Loucy (cell line): ENCODE measurements at regions not wholly inside any gene's neighbourhood (a gene's known extent, or its start where the extent isn't known, plus 50 kb on each side); places are given as distances from the start of the nearest gene placed in this dataset.

Source experiments
- H2AFZ ChIP-seq: fragments of 200-600 bp; sonication (generic); 2 replicates; pipeline ENCODE4 v1.6.0; 2016; ENCODE audit warnings: antibody characterized with exemption, mild to moderate bottlenecking, low read length, moderate library complexity
- H3F3A ChIP-seq: fragments of 200-600 bp; 2 replicates; pipeline ENCODE4 v1.6.0; 2016; ENCODE audit warnings: antibody characterized with exemption, low read depth, mild to moderate bottlenecking
- H3K27me3 ChIP-seq: fragments of 200-600 bp; sonication (generic); 2 replicates; pipeline ENCODE4 v1.6.1; 2014; ENCODE audit warnings: low read length, mild to moderate bottlenecking; ENCODE audit not compliant: insufficient read depth, poor library complexity, severe bottlenecking
- H3K36me3 ChIP-seq: fragments of 200-600 bp; sonication (generic); 2 replicates; pipeline ENCODE4 v1.6.1; 2016; ENCODE audit warnings: low read length; ENCODE audit not compliant: insufficient read depth
- H3K4me1 ChIP-seq: fragments of 200-600 bp; sonication (generic); 2 replicates; pipeline ENCODE4 v1.5.1; 2014; ENCODE audit warnings: low read length, mild to moderate bottlenecking; ENCODE audit not compliant: insufficient read depth, poor library complexity, severe bottlenecking
- H3K4me2 ChIP-seq: fragments of 200-600 bp; sonication (generic); 2 replicates; pipeline ENCODE4 v1.6.0; 2014; ENCODE audit warnings: antibody characterized with exemption, low read length, low read depth, mild to moderate bottlenecking; ENCODE audit not compliant: poor library complexity, severe bottlenecking
- H3K4me3 ChIP-seq: fragments of 200-600 bp; sonication (generic); 2 replicates; pipeline ENCODE4 v1.5.1; 2014; ENCODE audit warnings: low read length, mild to moderate bottlenecking, mixed read lengths; ENCODE audit not compliant: poor library complexity, severe bottlenecking
- H3K79me2 ChIP-seq: fragments of 200-600 bp; sonication (generic); 2 replicates; pipeline ENCODE4 v1.6.1; 2014; ENCODE audit warnings: low read length; ENCODE audit not compliant: insufficient read depth
- H3K9ac ChIP-seq: fragments of 200-600 bp; sonication (generic); 2 replicates; pipeline ENCODE4 v1.6.0; 2014; ENCODE audit warnings: mild to moderate bottlenecking, low read depth, low read length, moderate library complexity; ENCODE audit not compliant: poor library complexity, severe bottlenecking
- H3K9me2 ChIP-seq: fragments of 200-600 bp; sonication (generic); replicated peaks from 2 replicates; pipeline ENCODE4 v1.6.1; 2016; ENCODE audit warnings: low read depth, low read length, mixed read lengths
- H3K9me3 ChIP-seq: fragments of 200-600 bp; sonication (generic); 2 replicates; pipeline ENCODE4 v1.6.1; 2014; ENCODE audit warnings: mild to moderate bottlenecking, antibody characterized with exemption, low read length, low read depth; ENCODE audit not compliant: insufficient read depth
- H4K20me1 ChIP-seq: fragments of 200-600 bp; sonication (generic); 2 replicates; pipeline ENCODE4 v1.6.0; 2014; ENCODE audit warnings: antibody characterized with exemption, low read length, mild to moderate bottlenecking; ENCODE audit not compliant: insufficient read depth, poor library complexity, severe bottlenecking
- EZH2phosphoT487 ChIP-seq: fragments of 200-600 bp; IDR thresholded peaks from 2 replicates; pipeline ENCODE4 v1.6.1; 2018; ENCODE audit warnings: antibody characterized with exemption, mild to moderate bottlenecking, moderate library complexity, borderline replicate concordance
- TF ChIP-seq, protein P1 (sequence below): fragments of 200-600 bp; sonication (generic); conservative IDR thresholded peaks from 2 replicates; pipeline ENCODE4 v1.5.1; 2014; ENCODE audit warnings: mild to moderate bottlenecking, antibody characterized with exemption, low read length

GRCh38 chr15:97648728-97649127 is 311.8 kb upstream of the ARRDC4 start:
- no peaks in the 10 kb centered on the region for H4K20me1 ChIP-seq
- H3K27me3 ChIP-seq = no peaks in the 10 kb centered on the region
- no peak overlapping the region for H2AFZ ChIP-seq
- no peak overlapping the region for H3K4me2 ChIP-seq
- no peak for TF ChIP-seq EZH2phosphoT487
- TF ChIP-seq, protein P1, sequence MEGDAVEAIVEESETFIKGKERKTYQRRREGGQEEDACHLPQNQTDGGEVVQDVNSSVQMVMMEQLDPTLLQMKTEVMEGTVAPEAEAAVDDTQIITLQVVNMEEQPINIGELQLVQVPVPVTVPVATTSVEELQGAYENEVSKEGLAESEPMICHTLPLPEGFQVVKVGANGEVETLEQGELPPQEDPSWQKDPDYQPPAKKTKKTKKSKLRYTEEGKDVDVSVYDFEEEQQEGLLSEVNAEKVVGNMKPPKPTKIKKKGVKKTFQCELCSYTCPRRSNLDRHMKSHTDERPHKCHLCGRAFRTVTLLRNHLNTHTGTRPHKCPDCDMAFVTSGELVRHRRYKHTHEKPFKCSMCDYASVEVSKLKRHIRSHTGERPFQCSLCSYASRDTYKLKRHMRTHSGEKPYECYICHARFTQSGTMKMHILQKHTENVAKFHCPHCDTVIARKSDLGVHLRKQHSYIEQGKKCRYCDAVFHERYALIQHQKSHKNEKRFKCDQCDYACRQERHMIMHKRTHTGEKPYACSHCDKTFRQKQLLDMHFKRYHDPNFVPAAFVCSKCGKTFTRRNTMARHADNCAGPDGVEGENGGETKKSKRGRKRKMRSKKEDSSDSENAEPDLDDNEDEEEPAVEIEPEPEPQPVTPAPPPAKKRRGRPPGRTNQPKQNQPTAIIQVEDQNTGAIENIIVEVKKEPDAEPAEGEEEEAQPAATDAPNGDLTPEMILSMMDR = no peak
- H3K9ac ChIP-seq = no peak overlapping the region
- H3K9me2 ChIP-seq = no peaks in the 10 kb centered on the region
- no peak overlapping the region for H3K4me3 ChIP-seq
- H3K79me2 ChIP-seq = no peaks in the 10 kb centered on the region
- H3K4me1 ChIP-seq = no peaks in the 10 kb centered on the region
- H3F3A ChIP-seq = no peaks in the 10 kb centered on the region
- no peaks in the 10 kb centered on the region for H3K36me3 ChIP-seq
- H3K9me3 ChIP-seq = no peaks in the 10 kb centered on the region

DNA sequence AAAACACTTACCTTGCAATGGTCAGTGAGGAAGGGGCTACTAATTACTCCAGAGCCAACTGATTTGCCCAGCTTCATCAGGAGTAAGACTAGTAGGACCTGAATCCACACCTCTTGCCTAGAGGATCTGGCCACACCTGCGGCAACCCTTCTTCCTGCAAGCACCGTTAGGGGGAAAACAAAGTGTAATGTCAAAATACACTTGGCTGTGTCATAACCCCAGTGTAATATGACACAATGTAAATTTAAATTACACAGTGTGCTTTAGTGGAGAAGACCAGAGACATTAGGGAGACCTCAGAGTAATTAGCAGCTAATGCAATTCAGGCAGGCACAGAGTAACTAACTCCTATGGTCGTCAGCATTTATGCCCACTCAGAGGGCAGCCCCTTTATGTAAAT is 308.5 kb upstream of the ARRDC4 start:
- H3K36me3 ChIP-seq = no peaks in the 10 kb centered on the region
- no peaks in the 10 kb centered on the region for H4K20me1 ChIP-seq
- no peaks in the 10 kb centered on the region for H3F3A ChIP-seq
- TF ChIP-seq, protein P1 = no peak
- no peak for TF ChIP-seq EZH2phosphoT487
- no peak overlapping the region for H2AFZ ChIP-seq
- H3K4me2 ChIP-seq = no peak overlapping the region
- no peak overlapping the region for H3K9ac ChIP-seq
- no peaks in the 10 kb centered on the region for H3K4me1 ChIP-seq
- H3K9me3 ChIP-seq = no peaks in the 10 kb centered on the region
- H3K9me2 ChIP-seq = no peaks in the 10 kb centered on the region
- no peaks in the 10 kb centered on the region for H3K79me2 ChIP-seq
- no peaks in the 10 kb centered on the region for H3K27me3 ChIP-seq
- no peak overlapping the region for H3K4me3 ChIP-seq

- Histone ChIP-seq H3K4me1 (no peaks in the 10 kb centered on the region), H3F3A (no peaks in the 10 kb centered on the region), H4K20me1 (no peaks in the 10 kb centered on the region), H2AFZ (no peak overlapping the region), H3K9me2 (no peaks in the 10 kb centered on the region), H3K27me3 (no peaks in the 10 kb centered on the region), H3K4me2 (no peak overlapping the region), H3K9ac (no peak overlapping the region), H3K79me2 (no peaks in the 10 kb centered on the region), H3K4me3 (no peak overlapping the region), H3K36me3 (no peaks in the 10 kb centered on the region), H3K9me3 (no peaks in the 10 kb centered on the region)
- no peak for TF ChIP-seq EZH2phosphoT487
- TF ChIP-seq, protein P1 = no peak
Observed at GRCh38 chr15:97652700-97653167, 307.8 kb upstream of the ARRDC4 start.
